ENCODE measurements at regions not wholly inside any gene's neighbourhood (a gene's known extent, or its start where the extent isn't known, plus 50 kb on each side); places are given as distances from the start of the nearest gene placed in this dataset.

DNA sequence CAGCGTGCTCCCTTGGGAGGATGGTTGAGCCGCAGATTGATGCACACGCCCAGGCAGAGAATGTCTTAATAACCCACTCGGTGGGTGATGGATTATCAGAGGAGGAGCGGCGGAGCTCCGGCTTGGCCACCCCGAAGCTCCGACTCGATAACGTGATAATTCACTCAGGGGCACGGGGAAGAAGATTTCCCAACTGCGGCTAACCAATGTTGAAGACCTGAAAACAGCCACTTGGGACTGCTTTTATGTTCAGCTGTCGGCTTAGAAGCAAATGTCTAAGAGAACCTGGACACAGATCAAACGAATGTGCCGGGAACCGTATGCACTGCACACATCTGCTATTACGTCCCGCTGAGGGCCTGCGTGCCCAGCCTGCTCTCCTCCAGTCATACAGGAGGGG, 206.8 kb upstream of the CADM1 start:
- no peak overlapping the region for H3K4me3 ChIP-seq
- intact Hi-C loops (cut with DNase I): no loop called here
- no peaks in the 10 kb centered on the region for H3K4me1 ChIP-seq
- H3K9me3 ChIP-seq: no peaks in the 10 kb centered on the region
- no peak for DNase-seq
- no peaks in the 10 kb centered on the region for H3K36me3 ChIP-seq (replicated peaks in 1 of 2; ENCODE audit: insufficient read depth in 1 of 2, low read depth in 2 of 2)
- H3K27ac ChIP-seq: no peak overlapping the region
- no peak for TF ChIP-seq CTCF (IDR thresholded peaks at IDR 0.05)
- ATAC-seq: no peak
- H3K27me3 ChIP-seq: no peaks in the 10 kb centered on the region
- 36 to 51% methylated on average over 20 of the region's 20 CpGs for WGBS, 2 donors

GRCh38 chr11:115710426-115710825, 206.2 kb upstream of the CADM1 start:
- no peak for TF ChIP-seq POLR2A (IDR thresholded peaks at IDR 0.05)
- TF ChIP-seq CTCF (IDR thresholded peaks at IDR 0.05): no peak
- Histone ChIP-seq H3K27ac (no peak overlapping the region), H3K27me3 (no peaks in the 10 kb centered on the region), H3K9me3 (no peaks in the 10 kb centered on the region), H3K4me1 (no peaks in the 10 kb centered on the region), H3K4me3 (no peak overlapping the region), H3K36me3 (replicated peaks in 1 of 2; ENCODE audit: insufficient read depth in 1 of 2, low read depth in 2 of 2) (no peaks in the 10 kb centered on the region)
- intact Hi-C loops (cut with DNase I): no loop called here
- no peak for ATAC-seq
- 54 to 65% methylated on average over 4 to 5 of the region's 5 CpGs for WGBS, 2 donors
- DNase-seq: no peak

- Histone ChIP-seq H3K27ac (peak overlapping the region in 1 of 4 donors; percentile 45), H3K4me3 (no peak overlapping the region), H3K4me1 (no peaks in the 10 kb centered on the region), H3K27me3 (no peaks in the 10 kb centered on the region), H3K9me3 (no peaks in the 10 kb centered on the region), H3K36me3 (replicated peaks in 1 of 2; ENCODE audit: insufficient read depth in 1 of 2, low read depth in 2 of 2) (no peaks in the 10 kb centered on the region)
- intact Hi-C loops (cut with DNase I): no loop called here
- no peak for ATAC-seq
- peak in 1 of 4 donors; percentile 25 for DNase-seq
- 50 to 68% methylated on average over 7 to 8 of the region's 8 CpGs for WGBS, 2 donors
- TF ChIP-seq CTCF (IDR thresholded peaks at IDR 0.05): no peak
- TF ChIP-seq POLR2A (IDR thresholded peaks at IDR 0.05): no peak
Observed at GRCh38 chr11:115709297-115709696, 205.1 kb upstream of the CADM1 start.

GRCh38 chr11:115707180-115707905, 203.1 kb upstream of the CADM1 start:
- no peaks in the 10 kb centered on the region for H3K27me3 ChIP-seq
- ATAC-seq (no peak), DNase-seq (peak in 1 of 4 donors; percentile 60)
- H3K27ac ChIP-seq: peak overlapping the region in 1 of 4 donors; percentile 52
- no peak overlapping the region for H3K4me3 ChIP-seq
- H3K36me3 ChIP-seq (replicated peaks in 1 of 2; ENCODE audit: insufficient read depth in 1 of 2, low read depth in 2 of 2): no peaks in the 10 kb centered on the region
- WGBS, 2 donors: 49 to 64% methylated on average over 4 of the region's 4 CpGs
- intact Hi-C loops (cut with DNase I): no loop called here
- no peaks in the 10 kb centered on the region for H3K9me3 ChIP-seq
- TF ChIP-seq POLR2A (IDR thresholded peaks at IDR 0.05) (no peak), CTCF (IDR thresholded peaks at IDR 0.05) (no peak)
- no peaks in the 10 kb centered on the region for H3K4me1 ChIP-seq

DNA sequence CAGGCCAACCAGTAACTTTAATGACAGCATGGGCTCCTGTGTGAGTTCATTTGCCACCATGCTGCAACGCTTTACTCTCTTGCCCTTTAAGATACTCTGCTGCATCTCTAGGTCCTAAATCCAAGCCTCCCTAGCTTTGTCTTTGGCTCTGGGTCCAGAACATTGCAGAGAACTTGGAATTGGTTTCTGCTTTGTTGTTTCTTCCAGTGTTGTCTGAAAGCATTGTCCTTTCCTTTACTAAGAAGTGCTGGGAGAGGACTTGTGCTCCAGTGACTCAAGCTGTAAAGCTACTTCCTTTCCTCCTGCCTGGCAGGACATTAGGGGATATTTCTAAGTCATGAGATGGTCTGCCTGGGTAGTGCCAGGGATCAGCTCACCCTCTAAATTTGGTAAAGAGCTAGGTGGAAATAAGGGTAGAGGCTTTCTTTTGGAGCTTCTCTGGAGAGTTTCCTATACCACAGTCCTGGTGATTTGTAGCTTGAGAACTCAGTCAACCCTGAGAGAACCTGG, 202.5 kb upstream of the CADM1 start:
- H3K27me3 ChIP-seq: no peaks in the 10 kb centered on the region
- intact Hi-C loops (cut with DNase I): no loop called here
- H3K27ac ChIP-seq: peak overlapping the region in 1 of 4 donors; percentile 52
- ATAC-seq (no peak), DNase-seq (no peak)
- no peaks in the 10 kb centered on the region for H3K4me1 ChIP-seq
- 59 to 95% methylated on average over 1 of the region's 1 CpG for whole genome bisulfite sequencing, 2 donors
- no peaks in the 10 kb centered on the region for H3K36me3 ChIP-seq (replicated peaks in 1 of 2; ENCODE audit: insufficient read depth in 1 of 2, low read depth in 2 of 2)
- no peaks in the 10 kb centered on the region for H3K9me3 ChIP-seq
- H3K4me3 ChIP-seq: no peak overlapping the region
- TF ChIP-seq POLR2A (IDR thresholded peaks at IDR 0.05) (no peak), CTCF (IDR thresholded peaks at IDR 0.05) (no peak)
